ENCODE measurements at regions not wholly inside any gene's neighbourhood (a gene's known extent, or its start where the extent isn't known, plus 50 kb on each side); places are given as distances from the start of the nearest gene placed in this dataset.

DNA sequence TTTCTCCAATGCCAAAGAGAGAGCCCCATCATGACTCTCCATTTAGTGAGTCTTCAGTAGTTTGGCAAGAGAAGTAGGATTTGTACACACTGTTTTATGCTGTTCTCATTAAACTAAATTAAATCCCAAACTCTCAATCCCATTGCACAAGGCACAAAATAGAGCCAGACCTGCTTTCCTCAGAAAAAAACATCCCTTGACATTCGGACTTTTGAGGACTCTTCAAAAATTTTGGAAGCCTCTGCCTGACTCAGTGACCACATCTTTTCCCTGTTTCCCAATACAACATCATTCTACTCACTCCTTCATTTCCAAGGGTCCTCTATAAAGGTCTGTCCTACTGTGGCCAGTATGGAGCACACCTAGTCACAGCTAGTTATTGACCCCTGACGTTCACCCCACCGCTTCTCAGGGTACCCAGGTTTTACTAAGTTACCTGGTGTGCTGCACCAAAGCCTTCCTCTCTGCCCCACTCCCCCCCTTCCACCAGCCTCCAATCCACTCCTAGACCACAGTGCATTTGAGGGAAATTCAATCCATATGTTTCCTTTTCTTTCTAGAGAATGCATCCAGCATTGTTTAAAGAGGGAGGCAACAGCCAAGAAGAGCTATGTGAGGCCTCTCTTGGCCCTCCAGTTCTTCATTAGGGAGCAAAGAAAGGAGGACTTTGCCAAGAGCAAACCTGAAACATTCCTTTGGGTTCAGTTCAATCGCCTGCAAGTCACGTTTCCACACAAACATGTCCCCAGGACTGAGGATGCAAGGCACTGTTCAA is 428.7 kb downstream of the PLPP3 start:
- Histone ChIP-seq H3K56ac (replicated peaks; ENCODE audit: insufficient read length, low read depth, low read length) (no peak overlapping the region), H3K4ac (replicated peaks; ENCODE audit: insufficient read length, low read depth, low read length) (no peak overlapping the region), H2BK20ac (ENCODE audit: low read length) (no peak overlapping the region), H3K9ac (replicated peaks in 1 of 4; ENCODE audit: extremely low read depth in 1 of 4, low read depth in 3 of 4, low read length in 3 of 4) (no peak overlapping the region), H3K4me3 (ENCODE audit: extremely low read depth in 1 of 4, insufficient read depth in 2 of 4, low read depth in 3 of 4, low read length in 4 of 4) (no peak overlapping the region), H3K79me2 (ENCODE audit: control insufficient read depth in 1 of 2, insufficient read depth in 2 of 2, low read length in 2 of 2) (no peaks in the 10 kb centered on the region), H3K79me1 (ENCODE audit: low read depth, low read length) (no peaks in the 10 kb centered on the region), H4K5ac (ENCODE audit: insufficient read length, low read depth, low read length) (no peak overlapping the region), H2AK5ac (ENCODE audit: low read depth, low read length) (no peak overlapping the region), H4K91ac (replicated peaks; ENCODE audit: insufficient read length, low read length) (no peak overlapping the region), H4K8ac (ENCODE audit: extremely low read depth, insufficient read depth, low read length) (no peak overlapping the region), H3K4me1 (replicated peaks in 1 of 4; ENCODE audit: control insufficient read depth in 3 of 4, insufficient read depth in 4 of 4, low read length in 3 of 4) (no peaks in the 10 kb centered on the region), H3K14ac (ENCODE audit: insufficient read length) (no peak overlapping the region), H3K27ac (ENCODE audit: low read depth, low read length) (no peak overlapping the region), H3K36me3 (ENCODE audit: control insufficient read depth in 2 of 4, insufficient read depth in 4 of 4, low read length in 3 of 4) (no peaks in the 10 kb centered on the region), H3K18ac (ENCODE audit: extremely low read depth, low read length) (no peak overlapping the region), H2BK120ac (replicated peaks; ENCODE audit: low read depth, low read length) (no peak overlapping the region), H2BK12ac (ENCODE audit: low read depth, low read length) (no peak overlapping the region), H3K9me3 (ENCODE audit: insufficient read depth in 2 of 2, low read depth in 1 of 2, low read length in 1 of 2) (no peaks in the 10 kb centered on the region), H3K4me2 (ENCODE audit: insufficient read depth in 1 of 2, low read depth in 2 of 2, low read length in 2 of 2) (no peak overlapping the region), H2BK5ac (ENCODE audit: low read depth, low read length) (no peak overlapping the region), H3K27me3 (replicated peaks in 1 of 4; ENCODE audit: control insufficient read depth in 3 of 4, extremely low read depth in 1 of 4, insufficient read depth in 3 of 4, low read length in 3 of 4) (no peaks in the 10 kb centered on the region; a peak in 1 of 7 replicates), H2BK15ac (ENCODE audit: low read length) (no peak overlapping the region), H3K23me2 (ENCODE audit: low read depth, low read length) (peaks cover 4% of the 10 kb centered on the region; the same call in 1 of the 2 replicates), H3K23ac (ENCODE audit: insufficient read length) (no peak overlapping the region), H4K20me1 (replicated peaks in 1 of 2; ENCODE audit: control insufficient read depth in 1 of 2, insufficient read depth in 2 of 2, low read length in 2 of 2) (no peaks in the 10 kb centered on the region), H2AFZ (ENCODE audit: low read length) (no peak overlapping the region)
- CTCF ChIA-PET (ENCODE audit: partially characterized antibody), result interaction anchor here (0.6 kb wide), 1 partner anchor 199 kb away, joined by 3 read pairs; no protein-coding TSS in a partner anchor
- 90% methylated on average over 5 of the region's 5 CpGs; no CpG with 5 or more reads in 1 of the 2 experiments for WGBS, 2 experiments (ENCODE audit: extremely low coverage in 1 of 2, insufficient coverage in 1 of 2, insufficient read length in 1 of 2, insufficient replicate concordance in 2 of 2, low coverage in 1 of 2, low lambda C conversion rate in 2 of 2, missing lambda C conversion rate in 1 of 2)
- POLR2A ChIA-PET (ENCODE audit: partially characterized antibody), result no interaction called here
- DNase-seq (ENCODE audit: low read depth in 1 of 2, low spot score in 2 of 2) (no peak), FAIRE-seq (no peak)
